Astrocyte of the cerebellum (primary cell): ENCODE measurements at regions not wholly inside any gene's neighbourhood (a gene's known extent, or its start where the extent isn't known, plus 50 kb on each side); places are given as distances from the start of the nearest gene placed in this dataset.

Experiments used
- DNase-seq: peaks from one replicate; pipeline ENCODE4 v3.0.0-alpha.2; 2011; ENCODE audit warnings: low read depth
- H3K4me3 ChIP-seq: 2 replicates; pipeline ENCODE4 v1.5.1; 2011; ENCODE audit warnings: mild to moderate bottlenecking, low read depth, low read length, moderate library complexity
- CTCF ChIP-seq: IDR thresholded peaks from 2 replicates; pipeline ENCODE4 v1.5.1; 2012; ENCODE audit warnings: low read length, low read depth, moderate library complexity, mild to moderate bottlenecking; ENCODE audit errors: missing control alignments
- in situ Hi-C: cut with HindIII; loops from 2 replicates; pipeline ENCODE4 v1.10.0; 2017; ENCODE audit warnings: low sequenced_read_pairs

GRCh38 chr11:32161293-32161692 lies 70.4 kb downstream of the RCN1 start:
- no peak for DNase-seq
- in situ Hi-C loops: no loop called here
- TF ChIP-seq CTCF: no peak
- H3K4me3 ChIP-seq: no peak overlapping the region

- TF ChIP-seq CTCF: no peak
Observed at GRCh38 chr11:32162351-32162750, 71.5 kb downstream of the RCN1 start.

GRCh38 chr11:32162906-32163305 lies 72.0 kb downstream of the RCN1 start:
- in situ Hi-C loops: no loop called here
- no peak overlapping the region for H3K4me3 ChIP-seq
- no peak for TF ChIP-seq CTCF
- DNase-seq: no peak

More at GRCh38 chr11:32162351-32162750, 71.5 kb downstream of the RCN1 start:
- H3K4me3 ChIP-seq: no peak overlapping the region
- in situ Hi-C loops: no loop called here
- no peak for DNase-seq

- H3K4me3 ChIP-seq: no peak overlapping the region
- TF ChIP-seq CTCF: no peak
- no peak for DNase-seq
- in situ Hi-C loops: no loop called here
Observed at GRCh38 chr11:32163557-32163956, 72.7 kb downstream of the RCN1 start.

GRCh38 chr11:32164836-32165235 lies 74.0 kb downstream of the RCN1 start:
- H3K4me3 ChIP-seq: no peak overlapping the region
- in situ Hi-C loops: no loop called here
- no peak for TF ChIP-seq CTCF
- no peak for DNase-seq

- DNase-seq: no peak
- TF ChIP-seq CTCF: no peak
- H3K4me3 ChIP-seq: no peak overlapping the region
- in situ Hi-C loops: no loop called here
Observed at GRCh38 chr11:32168924-32169323, 78.0 kb downstream of the RCN1 start.

- DNase-seq: no peak
- in situ Hi-C loops: no loop called here
- no peak overlapping the region for H3K4me3 ChIP-seq
- TF ChIP-seq CTCF: no peak
Observed at GRCh38 chr11:32171445-32171844, 80.6 kb downstream of the RCN1 start.
